ENCODE measurements at regions not wholly inside any gene's neighbourhood (a gene's known extent, or its start where the extent isn't known, plus 50 kb on each side); places are given as distances from the start of the nearest gene placed in this dataset.

DNA sequence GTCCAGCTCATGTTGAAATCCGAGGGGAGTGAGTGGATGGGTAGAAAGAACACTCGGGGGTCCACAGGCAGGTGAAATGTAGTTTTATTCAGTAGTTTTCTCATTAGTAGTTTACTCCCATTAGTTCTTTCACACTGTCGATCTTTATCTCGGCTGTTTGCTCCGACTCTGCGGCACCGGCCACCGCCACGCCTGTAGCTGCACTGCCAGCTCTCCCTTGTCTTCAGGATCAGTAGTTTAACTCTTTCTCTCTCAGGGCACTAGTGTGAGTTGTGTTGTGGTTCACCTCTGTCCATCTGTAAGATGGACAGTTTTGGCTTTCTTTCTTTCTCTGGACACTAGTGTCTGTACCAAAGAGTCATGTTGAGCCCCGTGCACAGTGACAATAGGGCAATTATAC is 195.7 kb downstream of the LMBRD1 start:
- Histone ChIP-seq H3K9me3 (no peaks in the 10 kb centered on the region), H3K36me3 (no peaks in the 10 kb centered on the region), H3K4me1 (no peaks in the 10 kb centered on the region), H3K4me3 (no peak overlapping the region), H3K27ac (no peak overlapping the region), H3K27me3 (no peaks in the 10 kb centered on the region)
- intact Hi-C loops (cut with DNase I; ENCODE audit: low total_unique reads): no loop called here
- DNase-seq: no peak
- no peak for TF ChIP-seq POLR2A (IDR thresholded peaks at IDR 0.05)
- TF ChIP-seq, protein P1, sequence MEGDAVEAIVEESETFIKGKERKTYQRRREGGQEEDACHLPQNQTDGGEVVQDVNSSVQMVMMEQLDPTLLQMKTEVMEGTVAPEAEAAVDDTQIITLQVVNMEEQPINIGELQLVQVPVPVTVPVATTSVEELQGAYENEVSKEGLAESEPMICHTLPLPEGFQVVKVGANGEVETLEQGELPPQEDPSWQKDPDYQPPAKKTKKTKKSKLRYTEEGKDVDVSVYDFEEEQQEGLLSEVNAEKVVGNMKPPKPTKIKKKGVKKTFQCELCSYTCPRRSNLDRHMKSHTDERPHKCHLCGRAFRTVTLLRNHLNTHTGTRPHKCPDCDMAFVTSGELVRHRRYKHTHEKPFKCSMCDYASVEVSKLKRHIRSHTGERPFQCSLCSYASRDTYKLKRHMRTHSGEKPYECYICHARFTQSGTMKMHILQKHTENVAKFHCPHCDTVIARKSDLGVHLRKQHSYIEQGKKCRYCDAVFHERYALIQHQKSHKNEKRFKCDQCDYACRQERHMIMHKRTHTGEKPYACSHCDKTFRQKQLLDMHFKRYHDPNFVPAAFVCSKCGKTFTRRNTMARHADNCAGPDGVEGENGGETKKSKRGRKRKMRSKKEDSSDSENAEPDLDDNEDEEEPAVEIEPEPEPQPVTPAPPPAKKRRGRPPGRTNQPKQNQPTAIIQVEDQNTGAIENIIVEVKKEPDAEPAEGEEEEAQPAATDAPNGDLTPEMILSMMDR (IDR thresholded peaks at IDR 0.05): no peak

- Histone ChIP-seq H3K9me3 (no peaks in the 10 kb centered on the region), H3K4me1 (no peaks in the 10 kb centered on the region), H3K36me3 (no peaks in the 10 kb centered on the region), H3K27me3 (no peaks in the 10 kb centered on the region), H3K4me3 (no peak overlapping the region), H3K27ac (no peak overlapping the region)
- no peak for DNase-seq
- intact Hi-C loops (cut with DNase I; ENCODE audit: low total_unique reads): no loop called here
- TF ChIP-seq, protein P1 (IDR thresholded peaks at IDR 0.05): no peak
- TF ChIP-seq POLR2A (IDR thresholded peaks at IDR 0.05): no peak
These were observed 202.4 kb downstream of the LMBRD1 start for GRCh38 chr6:69594405-69594804.

GRCh38 chr6:69593706-69594105 is 203.1 kb downstream of the LMBRD1 start:
- H3K27me3 ChIP-seq: no peaks in the 10 kb centered on the region
- TF ChIP-seq, protein P1 (IDR thresholded peaks at IDR 0.05): no peak
- no peak for TF ChIP-seq POLR2A (IDR thresholded peaks at IDR 0.05)
- DNase-seq: no peak
- H3K4me1 ChIP-seq: no peaks in the 10 kb centered on the region
- intact Hi-C loops (cut with DNase I; ENCODE audit: low total_unique reads): no loop called here
- no peaks in the 10 kb centered on the region for H3K36me3 ChIP-seq
- H3K9me3 ChIP-seq: no peaks in the 10 kb centered on the region
- no peak overlapping the region for H3K4me3 ChIP-seq
- H3K27ac ChIP-seq: no peak overlapping the region

- Histone ChIP-seq H3K36me3 (no peaks in the 10 kb centered on the region), H3K4me1 (no peaks in the 10 kb centered on the region), H3K27ac (no peak overlapping the region), H3K9me3 (no peaks in the 10 kb centered on the region), H3K27me3 (no peaks in the 10 kb centered on the region), H3K4me3 (no peak overlapping the region)
- DNase-seq: no peak
- TF ChIP-seq POLR2A (IDR thresholded peaks at IDR 0.05): no peak
- TF ChIP-seq, protein P1 (IDR thresholded peaks at IDR 0.05): no peak
- intact Hi-C loops (cut with DNase I; ENCODE audit: low total_unique reads): no loop called here
These were observed 207.2 kb downstream of the LMBRD1 start for GRCh38 chr6:69589626-69590025.

- peak in 1 of 2 donors; percentile 20 for DNase-seq
- no peaks in the 10 kb centered on the region for H3K9me3 ChIP-seq
- intact Hi-C loops (cut with DNase I; ENCODE audit: low total_unique reads): no loop called here
- H3K4me3 ChIP-seq: no peak overlapping the region
- no peak overlapping the region for H3K27ac ChIP-seq
- no peaks in the 10 kb centered on the region for H3K4me1 ChIP-seq
- no peaks in the 10 kb centered on the region for H3K27me3 ChIP-seq
- H3K36me3 ChIP-seq: no peaks in the 10 kb centered on the region
- TF ChIP-seq, protein P1 (IDR thresholded peaks at IDR 0.05): no peak
- no peak for TF ChIP-seq POLR2A (IDR thresholded peaks at IDR 0.05)
These were observed 211.7 kb downstream of the LMBRD1 start for GRCh38 chr6:69584913-69585729.
